ENCODE measurements at regions not wholly inside any gene's neighbourhood (a gene's known extent, or its start where the extent isn't known, plus 50 kb on each side); places are given as distances from the start of the nearest gene placed in this dataset.
"Not testable (repeated sequence)": the region's sequence is repeated elsewhere in the genome, so short reads cannot be mapped to it uniquely, and the experiment has no call there.

DNA sequence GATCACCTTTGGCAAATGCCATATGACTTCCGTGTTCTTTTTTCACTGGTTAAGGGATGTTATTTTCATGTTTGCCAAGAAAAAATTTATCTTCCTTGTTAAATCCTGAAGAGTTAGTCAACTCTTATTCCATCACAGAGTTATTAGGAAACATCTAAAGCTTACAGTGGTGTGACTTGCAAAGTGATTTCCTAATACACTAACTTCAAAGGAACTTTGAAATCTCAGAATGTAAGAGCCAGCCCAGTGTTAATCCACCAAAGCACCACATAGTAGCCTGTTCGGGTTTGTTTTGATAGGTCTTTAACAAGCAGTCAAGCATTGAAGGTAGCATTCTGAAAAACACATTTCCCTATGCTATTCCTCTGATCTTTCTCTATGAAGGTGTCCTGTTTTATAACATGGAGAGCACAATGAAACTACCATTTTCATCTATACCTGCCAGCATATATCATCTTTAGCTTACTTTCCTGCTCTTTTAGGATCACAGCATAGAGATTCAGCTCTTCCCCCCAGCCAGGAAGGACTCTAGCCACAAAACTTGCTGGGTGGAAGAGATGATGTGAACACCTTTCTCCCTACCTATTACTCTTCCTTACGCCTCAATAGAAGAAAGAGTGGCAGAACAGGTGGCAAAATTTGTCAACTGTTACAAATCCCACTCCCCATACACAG lies 82.4 kb upstream of the MAGI3 start:
- no peak for DNase-seq

DNA sequence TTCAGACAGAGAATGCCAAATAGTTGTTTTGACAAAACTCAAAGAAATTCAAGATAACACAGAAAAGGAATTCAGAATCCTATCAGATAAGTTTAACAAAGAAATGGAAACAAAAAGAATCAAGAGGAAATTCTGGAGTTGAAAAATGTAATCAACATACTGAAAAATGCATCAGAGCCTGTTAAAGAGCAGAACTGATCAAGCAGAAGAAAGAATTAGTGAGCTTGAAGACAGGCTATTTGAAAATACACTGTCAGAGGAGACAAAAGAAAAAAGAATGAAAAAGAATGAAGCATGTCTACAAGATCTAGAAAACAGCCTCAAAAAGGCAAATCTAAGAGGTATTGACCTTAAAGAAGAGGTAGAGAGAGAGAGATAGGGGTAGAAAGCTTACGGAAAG lies 77.7 kb upstream of the MAGI3 start:
- DNase-seq = not testable (repeated sequence)

DNA sequence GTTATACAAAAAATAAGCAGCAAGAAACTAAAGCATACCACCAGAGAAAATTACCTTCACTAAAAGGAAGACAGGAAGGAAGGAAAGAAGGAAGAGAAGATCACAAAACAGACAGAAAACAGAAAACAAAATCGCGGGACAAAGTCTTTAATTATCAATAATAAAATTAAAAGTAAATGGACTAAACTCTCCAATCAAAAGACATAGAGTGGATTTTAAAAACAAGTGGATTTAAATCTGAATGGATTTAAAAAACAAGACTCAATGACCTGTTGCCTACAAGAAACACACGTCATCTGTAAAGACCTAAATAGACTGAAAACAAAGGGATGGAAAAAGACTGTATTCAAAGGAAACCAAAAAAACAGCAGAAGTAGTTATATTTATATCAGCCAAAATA lies 75.7 kb upstream of the MAGI3 start:
- DNase-seq = no peak

DNA sequence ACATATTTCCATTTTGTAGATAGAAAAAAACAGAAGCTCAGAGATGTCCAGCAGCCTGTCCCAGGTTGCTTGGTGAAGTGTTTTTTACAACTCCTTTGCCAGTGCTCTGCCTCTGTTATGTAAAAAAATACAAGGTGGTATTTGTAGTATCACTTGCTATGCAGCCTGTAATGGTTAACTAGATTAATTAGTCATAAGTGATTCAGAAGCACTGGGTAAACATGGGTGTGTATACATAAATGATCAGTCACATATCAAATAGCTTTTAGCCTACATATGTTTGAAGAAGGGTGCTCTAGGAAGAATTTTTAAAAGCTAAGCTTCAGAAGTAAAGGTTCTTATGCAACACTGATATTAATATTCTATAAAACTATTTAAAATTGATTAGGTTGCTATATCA lies 70.0 kb upstream of the MAGI3 start:
- DNase-seq = no peak

DNA sequence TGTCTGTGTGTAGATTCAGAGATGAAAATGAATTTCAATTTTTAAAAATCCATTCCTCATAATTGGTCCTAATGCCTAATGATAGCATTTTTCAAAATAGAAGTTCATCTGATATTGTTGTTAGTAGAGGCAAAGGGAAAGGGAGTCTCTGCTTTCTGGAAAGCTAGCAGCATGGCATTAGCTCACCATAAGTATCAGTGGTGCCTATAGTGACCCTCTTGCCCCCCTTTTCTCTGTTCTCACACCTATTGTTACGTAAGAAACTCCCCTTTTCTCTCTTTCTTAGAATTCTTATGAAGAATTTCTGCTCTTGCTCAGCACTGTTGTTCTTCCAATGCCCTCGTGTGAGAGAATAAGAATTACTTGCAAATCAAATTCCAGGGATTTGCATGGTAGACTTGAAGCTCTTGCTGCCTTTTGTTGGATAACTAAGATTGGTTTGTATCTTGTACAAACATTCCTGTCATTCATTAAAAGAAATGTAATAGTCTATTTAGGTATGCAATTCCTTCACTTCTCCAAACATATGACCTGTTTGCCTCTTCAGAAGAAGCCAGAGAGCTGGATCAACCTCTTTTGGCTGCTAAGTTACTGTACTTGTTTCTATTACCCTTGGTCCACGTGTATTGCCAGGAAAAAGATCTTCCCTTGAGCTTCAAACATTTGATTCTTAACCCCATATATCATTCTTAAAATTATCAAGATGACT lies 69.2 kb upstream of the MAGI3 start:
- no peak for DNase-seq

DNA sequence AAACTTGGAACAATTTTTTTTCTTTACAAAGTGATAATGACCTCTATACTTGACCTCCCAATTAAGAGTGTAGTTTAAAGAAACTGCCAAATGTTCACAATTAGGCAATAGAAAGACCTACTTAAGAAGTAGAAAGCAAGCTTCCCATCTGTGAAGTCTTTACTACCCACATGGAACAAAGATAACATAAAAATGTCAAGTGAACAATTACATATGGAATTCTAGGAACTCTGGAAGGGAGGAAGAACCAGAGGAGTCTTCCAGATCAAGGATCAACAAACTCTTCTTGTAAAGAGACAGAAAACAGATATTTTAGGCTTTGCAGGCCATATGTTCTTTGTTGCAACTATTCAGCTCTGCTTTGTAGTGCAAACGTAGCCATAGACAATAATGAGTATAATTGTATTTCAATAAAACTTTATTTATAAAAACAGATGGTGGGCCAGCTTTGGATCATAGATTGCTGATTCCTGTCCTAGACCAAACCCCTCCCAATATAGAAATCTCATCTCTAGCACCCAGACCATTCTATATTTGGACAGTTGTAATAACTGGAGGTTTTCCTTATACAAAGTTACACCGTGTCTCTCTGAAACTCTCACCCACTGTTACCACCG lies 68.4 kb upstream of the MAGI3 start:
- no peak for DNase-seq

DNA sequence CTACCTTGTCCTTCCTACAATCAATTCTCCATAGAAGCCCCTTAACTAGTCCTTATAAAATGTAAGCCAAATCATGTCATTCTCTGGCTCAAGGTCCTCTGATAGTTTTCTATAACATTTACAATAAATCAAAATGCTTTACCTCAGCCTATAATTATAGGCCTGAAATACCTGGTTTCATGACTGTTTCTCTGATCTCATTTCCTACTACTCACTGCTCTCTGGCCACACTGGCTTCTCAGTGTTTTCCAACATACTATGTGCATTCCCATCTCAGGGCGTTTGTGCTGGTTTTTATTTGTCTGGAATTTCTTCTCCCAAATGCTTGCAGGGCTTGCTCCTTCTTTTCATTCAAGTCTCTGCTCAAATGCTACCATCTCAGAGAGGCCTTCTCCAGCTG lies 67.9 kb upstream of the MAGI3 start:
- no peak for DNase-seq

DNA sequence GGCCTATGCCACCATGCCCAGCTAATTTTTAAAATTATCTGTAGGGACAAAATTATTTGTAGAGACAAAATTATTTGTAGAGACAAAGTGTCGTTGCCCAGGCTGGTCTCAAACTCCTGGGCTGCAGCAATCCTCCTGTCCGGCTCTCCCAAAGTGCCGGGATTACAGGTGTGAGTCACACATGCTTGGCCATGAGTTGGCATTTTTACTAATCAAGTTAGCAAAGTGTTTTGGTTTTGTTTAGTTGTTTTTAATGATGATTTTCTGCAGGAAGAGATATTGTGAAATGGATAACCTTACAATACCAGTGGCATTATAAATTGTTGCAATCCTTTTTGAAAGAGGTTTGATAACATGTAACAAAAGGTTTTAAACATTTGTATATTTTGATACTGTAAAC lies 65.3 kb upstream of the MAGI3 start:
- no peak for DNase-seq

DNA sequence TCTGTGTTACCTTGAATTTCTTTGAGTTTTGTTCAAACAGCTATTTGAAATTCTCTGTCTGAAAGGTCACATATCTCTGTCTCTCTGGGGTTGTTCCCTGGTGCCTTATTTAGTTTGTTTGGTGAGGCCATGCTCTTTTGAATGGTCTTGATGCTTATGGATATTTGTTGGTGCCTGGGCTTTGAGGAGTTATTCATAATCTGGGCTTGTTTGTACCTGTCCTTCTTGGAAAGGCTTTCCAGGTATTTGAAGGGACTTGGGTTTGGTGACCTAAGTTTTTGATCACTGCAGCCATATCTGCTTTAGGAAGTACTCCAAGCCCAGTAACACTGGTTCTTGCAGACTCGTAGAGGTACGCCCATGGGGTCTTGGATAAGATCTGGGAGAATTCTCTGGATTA lies 63.3 kb upstream of the MAGI3 start:
- DNase-seq = no peak

DNA sequence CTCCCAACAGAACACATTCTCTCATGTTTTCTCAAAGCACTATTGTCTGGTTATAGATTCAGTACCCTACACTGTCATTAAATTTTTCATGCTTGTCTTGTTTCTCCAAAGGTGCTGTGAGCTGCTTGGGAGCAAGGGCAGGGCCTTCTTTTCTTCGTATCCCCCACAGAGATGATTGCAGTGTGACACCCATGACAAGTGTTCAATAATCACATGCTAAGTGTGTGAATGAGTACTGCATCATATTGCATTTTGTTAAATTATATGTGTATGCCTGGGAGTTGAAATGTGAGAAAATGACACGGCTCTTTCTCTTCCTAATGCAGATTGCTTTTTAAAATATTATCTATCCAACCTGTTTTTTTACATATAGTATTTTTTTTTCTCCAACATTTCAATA lies 57.3 kb upstream of the MAGI3 start:
- DNase-seq = no peak

DNA sequence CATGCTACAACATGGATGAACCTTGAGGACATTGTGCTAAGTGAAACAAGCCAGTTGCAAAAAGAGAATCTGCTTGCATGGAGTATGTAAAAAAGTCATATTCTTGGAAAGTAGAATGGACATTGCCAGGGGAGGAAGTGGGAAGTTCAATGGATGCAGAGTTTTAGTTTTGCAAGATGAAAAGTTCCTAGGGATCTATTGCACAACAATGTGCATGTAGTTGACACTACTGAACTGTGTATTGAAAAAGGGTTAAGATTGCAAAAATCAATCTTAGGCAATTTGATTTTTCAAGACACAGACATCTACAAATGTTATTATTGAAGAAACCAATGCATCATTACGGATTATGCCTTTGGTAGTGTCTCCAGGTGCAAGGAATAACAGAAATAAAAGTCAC lies 50.3 kb upstream of the MAGI3 start:
- no peak for DNase-seq

Measured in OCI-M1 (cell line).